ENCODE measurements at regions not wholly inside any gene's neighbourhood (a gene's known extent, or its start where the extent isn't known, plus 50 kb on each side); places are given as distances from the start of the nearest gene placed in this dataset.

DNA sequence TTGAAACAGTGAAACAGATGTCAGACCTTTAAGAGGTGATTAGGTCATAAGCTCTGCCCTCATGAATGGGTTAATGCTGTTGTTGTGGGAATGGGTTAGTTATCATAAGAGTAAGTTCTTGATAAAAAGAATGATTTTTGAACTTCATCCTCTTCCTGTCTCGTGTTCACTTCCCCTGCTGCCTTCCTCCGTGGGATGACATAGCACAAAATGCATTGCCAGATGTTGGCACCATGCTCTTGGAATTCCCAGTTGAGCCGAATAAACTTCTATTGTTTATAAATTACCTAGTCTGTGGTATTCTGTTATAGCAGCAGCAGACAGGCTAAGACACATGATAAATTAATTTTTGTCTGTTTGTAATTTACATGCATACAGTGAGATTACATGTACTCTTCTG is 112.0 kb upstream of the LRRC7 start:
- TF ChIP-seq POLR2A (IDR thresholded peaks at IDR 0.05) = no peak
- TF ChIP-seq, protein P1, sequence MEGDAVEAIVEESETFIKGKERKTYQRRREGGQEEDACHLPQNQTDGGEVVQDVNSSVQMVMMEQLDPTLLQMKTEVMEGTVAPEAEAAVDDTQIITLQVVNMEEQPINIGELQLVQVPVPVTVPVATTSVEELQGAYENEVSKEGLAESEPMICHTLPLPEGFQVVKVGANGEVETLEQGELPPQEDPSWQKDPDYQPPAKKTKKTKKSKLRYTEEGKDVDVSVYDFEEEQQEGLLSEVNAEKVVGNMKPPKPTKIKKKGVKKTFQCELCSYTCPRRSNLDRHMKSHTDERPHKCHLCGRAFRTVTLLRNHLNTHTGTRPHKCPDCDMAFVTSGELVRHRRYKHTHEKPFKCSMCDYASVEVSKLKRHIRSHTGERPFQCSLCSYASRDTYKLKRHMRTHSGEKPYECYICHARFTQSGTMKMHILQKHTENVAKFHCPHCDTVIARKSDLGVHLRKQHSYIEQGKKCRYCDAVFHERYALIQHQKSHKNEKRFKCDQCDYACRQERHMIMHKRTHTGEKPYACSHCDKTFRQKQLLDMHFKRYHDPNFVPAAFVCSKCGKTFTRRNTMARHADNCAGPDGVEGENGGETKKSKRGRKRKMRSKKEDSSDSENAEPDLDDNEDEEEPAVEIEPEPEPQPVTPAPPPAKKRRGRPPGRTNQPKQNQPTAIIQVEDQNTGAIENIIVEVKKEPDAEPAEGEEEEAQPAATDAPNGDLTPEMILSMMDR (IDR thresholded peaks at IDR 0.05 in 4 of 5, conservative IDR thresholded peaks at IDR 0.05 in 1 of 5) = no peak

Data from gastrocnemius medialis (tissue), 4 donors.